Aorta (tissue), 5 donors: ENCODE measurements at regions not wholly inside any gene's neighbourhood (a gene's known extent, or its start where the extent isn't known, plus 50 kb on each side); places are given as distances from the start of the nearest gene placed in this dataset.
"Not testable (repeated sequence)": the region's sequence is repeated elsewhere in the genome, so short reads cannot be mapped to it uniquely, and the experiment has no call there.

Experiments used
- ATAC-seq: fragments of 200-7000 bp; cut with Tn5 transposase; one replicate; pipeline ENCODE4 v1.9.1; 2022; ENCODE audit warnings: moderate library complexity; ENCODE audit not compliant: low FRiP score
- DNase-seq, 2 donors: peaks; one replicate each; pipeline ENCODE4 v3.0.0-alpha.2; 2020
- H3K27ac ChIP-seq, 2 donors: one replicate each; pipeline ENCODE4 v1.5.1; 2013; ENCODE audit warnings: low read length in 2 of 2, mild to moderate bottlenecking in 2 of 2, moderate library complexity in 2 of 2, control low read depth in 1 of 2, inconsistent platforms in 1 of 2, low read depth in 1 of 2
- H3K27me3 ChIP-seq, 2 donors: one replicate each; pipeline ENCODE4 v1.6.1; 2013; ENCODE audit warnings: control low read depth in 1 of 2, low read length in 1 of 2, mild to moderate bottlenecking in 1 of 2, moderate library complexity in 1 of 2; ENCODE audit not compliant: insufficient read depth in 2 of 2, control insufficient read depth in 1 of 2
- H3K36me3 ChIP-seq, 2 donors: one replicate each; pipeline ENCODE4 v1.6.1; 2013; ENCODE audit warnings: control low read depth in 1 of 2, low read length in 1 of 2, mild to moderate bottlenecking in 1 of 2; ENCODE audit not compliant: insufficient read depth in 2 of 2, control insufficient read depth in 1 of 2
- H3K4me1 ChIP-seq, 2 donors: one replicate each; pipeline ENCODE4 v1.6.1; 2013; ENCODE audit warnings: low read length in 2 of 2, control low read depth in 1 of 2, mild to moderate bottlenecking in 1 of 2, moderate library complexity in 1 of 2; ENCODE audit not compliant: insufficient read depth in 2 of 2, control insufficient read depth in 1 of 2
- H3K4me3 ChIP-seq, 2 donors: one replicate each; pipeline ENCODE4 v1.5.1; 2013; ENCODE audit warnings: low read length in 2 of 2, control low read depth in 1 of 2, mild to moderate bottlenecking in 1 of 2
- H3K9me3 ChIP-seq: one replicate; pipeline ENCODE4 v1.6.1; 2013; ENCODE audit warnings: mild to moderate bottlenecking, low read length; ENCODE audit not compliant: control insufficient read depth
- WGBS, 2 donors: extraction: QIAGEN DNeasy Blood & Tissue Kit; methylation state at CpG; one replicate each; pipeline ENCODE4 v1.1.7; 2013; 5-methylcytosine and 5-hydroxymethylcytosine counted together
- intact Hi-C, 2 donors: fragments of 100-400 bp; cut with DNase I; formaldehyde crosslinking; loops; one replicate each; pipeline versions ENCODE4 v1.14.2 to v1.15.0; 2022
- donor health status: healthy with polysubstance abuse.
- donor health status: Bipolar disorder and iron deficiency.
- donor health status: DM: no; HTN: no; CAD: no.
- donor health status: DM: no; HTN: no; CAD: no.
- donor health status: DM: yes; HTN: yes; CAD: no.

- H3K4me3 ChIP-seq, H3K9me3 ChIP-seq, H3K36me3 ChIP-seq, intact Hi-C loops, H3K27me3 ChIP-seq, H3K4me1 ChIP-seq, H3K27ac ChIP-seq: not testable (repeated sequence)
- DNase-seq, result peak; percentile 62 to 83
- WGBS, 2 donors, result 24 to 32% methylated on average over 9 to 11 of the region's 11 CpGs
- peak; percentile 71 for ATAC-seq
Observed at GRCh38 chr22:22321743-22322611, 77.4 kb downstream of the VPREB1 start.

GRCh38 chr22:22322792-22323191, 78.2 kb downstream of the VPREB1 start:
- intact Hi-C loops, result no loop called here
- Histone ChIP-seq H3K4me1 (no peaks in the 10 kb centered on the region), H3K27ac (no peak overlapping the region), H3K9me3 (no peaks in the 10 kb centered on the region), H3K36me3 (peaks cover 0 to 3% of the 10 kb centered on the region in 2 donors), H3K27me3 (no peaks in the 10 kb centered on the region), H3K4me3 (no peak overlapping the region)
- DNase-seq, result no peak
- ATAC-seq, result no peak
- WGBS, 2 donors, result 87 to 93% methylated on average over 10 of the region's 10 CpGs

- H3K36me3 ChIP-seq, result no peaks in the 10 kb centered on the region
- H3K4me1 ChIP-seq, result no peaks in the 10 kb centered on the region
- no peak overlapping the region for H3K4me3 ChIP-seq
- H3K27ac ChIP-seq, result no peak overlapping the region
- intact Hi-C loops, result no loop called here
- no peaks in the 10 kb centered on the region for H3K27me3 ChIP-seq
- 70 to 95% methylated on average over 2 of the region's 2 CpGs for WGBS, 2 donors
- no peaks in the 10 kb centered on the region for H3K9me3 ChIP-seq
- no peak for DNase-seq
- no peak for ATAC-seq
Observed at GRCh38 chr22:22327723-22328122, 83.1 kb downstream of the VPREB1 start.

- ATAC-seq (no peak), DNase-seq (no peak)
- intact Hi-C loops, result no loop called here
- H3K27me3 ChIP-seq, result no peaks in the 10 kb centered on the region
- 64 to 65% methylated on average over 2 of the region's 2 CpGs for WGBS, 2 donors
- no peaks in the 10 kb centered on the region for H3K4me1 ChIP-seq
- H3K4me3 ChIP-seq, result no peak overlapping the region
- no peaks in the 10 kb centered on the region for H3K9me3 ChIP-seq
- H3K27ac ChIP-seq, result no peak overlapping the region
- no peaks in the 10 kb centered on the region for H3K36me3 ChIP-seq
Observed at GRCh38 chr22:22329792-22330191, 85.2 kb downstream of the VPREB1 start.

- H3K4me3 ChIP-seq, ATAC-seq, H3K9me3 ChIP-seq, intact Hi-C loops, DNase-seq, H3K27me3 ChIP-seq, H3K36me3 ChIP-seq, H3K4me1 ChIP-seq, H3K27ac ChIP-seq: not testable (repeated sequence)
- 60 to 75% methylated on average over 5 of the region's 5 CpGs for WGBS, 2 donors
Observed at GRCh38 chr22:22335640-22336039, 91.1 kb downstream of the VPREB1 start.

GRCh38 chr22:22336333-22336732, 91.7 kb downstream of the VPREB1 start:
- intact Hi-C loops, H3K4me3 ChIP-seq, H3K27ac ChIP-seq, DNase-seq, H3K9me3 ChIP-seq, H3K4me1 ChIP-seq, H3K27me3 ChIP-seq, H3K36me3 ChIP-seq, ATAC-seq: not testable (repeated sequence)
- WGBS, 2 donors, result 32 to 41% methylated on average over 2 of the region's 2 CpGs

- intact Hi-C loops, H3K9me3 ChIP-seq, H3K36me3 ChIP-seq, H3K27me3 ChIP-seq, DNase-seq, H3K27ac ChIP-seq, ATAC-seq, H3K4me3 ChIP-seq, H3K4me1 ChIP-seq: not testable (repeated sequence)
- 59 to 69% methylated on average over 3 of the region's 3 CpGs for WGBS, 2 donors
Observed at GRCh38 chr22:22338778-22339177, 94.2 kb downstream of the VPREB1 start.

- H3K9me3 ChIP-seq, result peaks cover 1% of the 10 kb centered on the region
- no peak for ATAC-seq
- H3K4me1 ChIP-seq, result no peaks in the 10 kb centered on the region
- intact Hi-C loops, result no loop called here
- DNase-seq, result no peak
- H3K4me3 ChIP-seq, result no peak overlapping the region
- WGBS, 2 donors, result 60 to 63% methylated on average over 4 of the region's 4 CpGs
- no peaks in the 10 kb centered on the region for H3K27me3 ChIP-seq
- H3K27ac ChIP-seq, result no peak overlapping the region
- H3K36me3 ChIP-seq, result no peaks in the 10 kb centered on the region
Observed at GRCh38 chr22:22341736-22342135, 97.2 kb downstream of the VPREB1 start.
